ENCODE measurements at regions not wholly inside any gene's neighbourhood (a gene's known extent, or its start where the extent isn't known, plus 50 kb on each side); places are given as distances from the start of the nearest gene placed in this dataset.

GRCh38 chr17:79520167-79521165, 90.4 kb downstream of the RBFOX3 start:
- no peak for TF ChIP-seq POLR2A (IDR thresholded peaks at IDR 0.05)
- no peak for TF ChIP-seq CTCF (IDR thresholded peaks at IDR 0.05)
- Histone ChIP-seq H3K4me1 (no peaks in the 10 kb centered on the region), H3K27me3 (no peaks in the 10 kb centered on the region), H3K36me3 (no peaks in the 10 kb centered on the region), H3K27ac (no peak overlapping the region), H3K4me3 (no peak overlapping the region), H3K9me3 (no peaks in the 10 kb centered on the region)
- DNase-seq = no peak

- no peak for TF ChIP-seq CTCF (IDR thresholded peaks at IDR 0.05)
- no peak for TF ChIP-seq POLR2A (IDR thresholded peaks at IDR 0.05)
- Histone ChIP-seq H3K9me3 (no peaks in the 10 kb centered on the region), H3K36me3 (no peaks in the 10 kb centered on the region), H3K4me3 (no peak overlapping the region), H3K4me1 (no peaks in the 10 kb centered on the region), H3K27ac (no peak overlapping the region), H3K27me3 (no peaks in the 10 kb centered on the region)
- DNase-seq = no peak
Measured at GRCh38 chr17:79519601-79520000, 91.2 kb downstream of the RBFOX3 start.

- Histone ChIP-seq H3K27ac (no peak overlapping the region), H3K27me3 (no peaks in the 10 kb centered on the region), H3K36me3 (no peaks in the 10 kb centered on the region)
Measured at GRCh38 chr17:79518585-79519523, 92.0 kb downstream of the RBFOX3 start.

DNA sequence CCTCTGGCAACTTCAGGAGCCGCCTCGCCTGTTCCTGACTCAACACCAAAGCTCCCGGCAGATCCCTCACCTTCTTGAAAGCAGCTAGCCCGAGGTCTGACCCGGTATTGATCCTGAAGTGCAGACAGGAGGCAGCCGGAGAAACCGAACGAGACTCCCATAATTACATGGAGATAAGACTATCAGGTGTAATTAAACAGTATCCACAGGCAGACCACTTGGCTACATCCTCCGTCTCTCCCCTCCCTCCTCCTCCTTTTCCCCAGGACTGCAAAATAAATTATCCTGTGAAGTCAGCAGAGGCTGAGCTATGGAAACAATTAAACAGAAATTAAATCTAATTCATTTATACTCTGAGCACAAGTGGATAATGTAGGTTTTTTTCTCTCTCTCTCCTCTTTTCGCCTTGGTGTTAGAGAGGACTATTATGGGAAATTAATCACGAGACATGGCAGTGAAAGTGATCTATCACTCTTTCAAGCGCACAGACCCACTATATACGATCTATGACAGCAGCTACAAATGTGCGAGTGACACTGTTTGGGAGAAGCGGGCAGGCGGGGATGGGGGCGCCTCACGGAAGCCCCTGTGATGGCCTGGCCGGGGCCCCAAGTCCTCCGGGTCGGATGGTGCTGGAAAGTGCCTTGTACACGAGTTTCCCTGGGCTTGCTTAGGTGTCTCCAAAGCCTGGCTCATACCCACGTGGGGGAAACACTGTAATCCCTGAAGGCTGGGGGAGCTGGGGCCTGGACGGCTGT, 92.8 kb downstream of the RBFOX3 start:
- H3K4me3 ChIP-seq = no peak overlapping the region
- H3K4me1 ChIP-seq = no peaks in the 10 kb centered on the region
- TF ChIP-seq POLR2A (IDR thresholded peaks at IDR 0.05) (no peak), CTCF (IDR thresholded peaks at IDR 0.05) (no peak)
- no peaks in the 10 kb centered on the region for H3K36me3 ChIP-seq
- H3K9me3 ChIP-seq = no peaks in the 10 kb centered on the region
- H3K27ac ChIP-seq = no peak overlapping the region
- H3K27me3 ChIP-seq = no peaks in the 10 kb centered on the region
- no peak for DNase-seq

More at GRCh38 chr17:79518585-79519523, 92.0 kb downstream of the RBFOX3 start:
- no peak for DNase-seq
- Histone ChIP-seq H3K4me3 (no peak overlapping the region), H3K4me1 (no peaks in the 10 kb centered on the region), H3K9me3 (no peaks in the 10 kb centered on the region)
- TF ChIP-seq POLR2A (IDR thresholded peaks at IDR 0.05) = no peak
- TF ChIP-seq CTCF (IDR thresholded peaks at IDR 0.05) = no peak
